ENCODE measurements at regions not wholly inside any gene's neighbourhood (a gene's known extent, or its start where the extent isn't known, plus 50 kb on each side); places are given as distances from the start of the nearest gene placed in this dataset.
A peak's percentile ranks its signal among the peaks of the same experiment; 100 is the strongest.

- H3K27ac Mint-ChIP-seq = peak overlapping the region; percentile 80
- H3K4me3 Mint-ChIP-seq = peak overlapping the region; percentile 71; the same call in 1 of the 2 replicates
- TF ChIP-seq, protein P1, sequence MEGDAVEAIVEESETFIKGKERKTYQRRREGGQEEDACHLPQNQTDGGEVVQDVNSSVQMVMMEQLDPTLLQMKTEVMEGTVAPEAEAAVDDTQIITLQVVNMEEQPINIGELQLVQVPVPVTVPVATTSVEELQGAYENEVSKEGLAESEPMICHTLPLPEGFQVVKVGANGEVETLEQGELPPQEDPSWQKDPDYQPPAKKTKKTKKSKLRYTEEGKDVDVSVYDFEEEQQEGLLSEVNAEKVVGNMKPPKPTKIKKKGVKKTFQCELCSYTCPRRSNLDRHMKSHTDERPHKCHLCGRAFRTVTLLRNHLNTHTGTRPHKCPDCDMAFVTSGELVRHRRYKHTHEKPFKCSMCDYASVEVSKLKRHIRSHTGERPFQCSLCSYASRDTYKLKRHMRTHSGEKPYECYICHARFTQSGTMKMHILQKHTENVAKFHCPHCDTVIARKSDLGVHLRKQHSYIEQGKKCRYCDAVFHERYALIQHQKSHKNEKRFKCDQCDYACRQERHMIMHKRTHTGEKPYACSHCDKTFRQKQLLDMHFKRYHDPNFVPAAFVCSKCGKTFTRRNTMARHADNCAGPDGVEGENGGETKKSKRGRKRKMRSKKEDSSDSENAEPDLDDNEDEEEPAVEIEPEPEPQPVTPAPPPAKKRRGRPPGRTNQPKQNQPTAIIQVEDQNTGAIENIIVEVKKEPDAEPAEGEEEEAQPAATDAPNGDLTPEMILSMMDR (IDR thresholded peaks at IDR 0.05) = no peak
- no peak for DNase-seq
- H3K36me3 Mint-ChIP-seq (ENCODE audit: low read depth) = peaks cover 39% of the 10 kb centered on the region
- H3K27me3 Mint-ChIP-seq (ENCODE audit: insufficient read depth) = no peaks in the 10 kb centered on the region
- peaks cover 25% of the 10 kb centered on the region for H3K9me3 Mint-ChIP-seq
- peaks cover 91% of the 10 kb centered on the region for H3K4me1 Mint-ChIP-seq (ENCODE audit: low read depth)
Observed at GRCh38 chr4:111556851-111557250, 588.4 kb upstream of the FAM241A start.

- H3K27ac Mint-ChIP-seq = peak overlapping the region; percentile 74
- H3K9me3 Mint-ChIP-seq = peaks cover 55% of the 10 kb centered on the region
- H3K4me3 Mint-ChIP-seq = peak overlapping the region; percentile 52; the same call in 1 of the 2 replicates
- H3K36me3 Mint-ChIP-seq (ENCODE audit: low read depth) = peaks cover 64% of the 10 kb centered on the region
- TF ChIP-seq, protein P1 (IDR thresholded peaks at IDR 0.05) = no peak
- H3K4me1 Mint-ChIP-seq (ENCODE audit: low read depth) = peaks cover 63% of the 10 kb centered on the region
- no peaks in the 10 kb centered on the region; the same call in 1 of the 2 replicates for H3K27me3 Mint-ChIP-seq (ENCODE audit: insufficient read depth)
- DNase-seq = peak; percentile 81
Observed at GRCh38 chr4:111562826-111563225, 582.4 kb upstream of the FAM241A start.

GRCh38 chr4:111572470-111572869 lies 572.8 kb upstream of the FAM241A start:
- DNase-seq = no peak
- H3K27ac Mint-ChIP-seq = peak overlapping the region; percentile 40; the same call in 1 of the 2 replicates
- no peaks in the 10 kb centered on the region for H3K27me3 Mint-ChIP-seq (ENCODE audit: insufficient read depth)
- peaks cover 11% of the 10 kb centered on the region for H3K36me3 Mint-ChIP-seq (ENCODE audit: low read depth)
- H3K9me3 Mint-ChIP-seq = peaks cover 18% of the 10 kb centered on the region
- peak overlapping the region; percentile 35; the same call in 1 of the 2 replicates for H3K4me3 Mint-ChIP-seq
- TF ChIP-seq, protein P1 (IDR thresholded peaks at IDR 0.05) = no peak
- peaks cover 16% of the 10 kb centered on the region for H3K4me1 Mint-ChIP-seq (ENCODE audit: low read depth)

- TF ChIP-seq, protein P1 (IDR thresholded peaks at IDR 0.05) = no peak
- 0 out of 2 replicates have a peak, but pooled peaks cover 8% of the 10 kb centered on the region for H3K9me3 Mint-ChIP-seq
- H3K36me3 Mint-ChIP-seq (ENCODE audit: low read depth) = peaks cover 2% of the 10 kb centered on the region
- no peaks in the 10 kb centered on the region for H3K27me3 Mint-ChIP-seq (ENCODE audit: insufficient read depth)
- no peak overlapping the region for H3K4me3 Mint-ChIP-seq
- no peak for DNase-seq
- no peak overlapping the region for H3K27ac Mint-ChIP-seq
- peaks cover 16% of the 10 kb centered on the region for H3K4me1 Mint-ChIP-seq (ENCODE audit: low read depth)
Observed at GRCh38 chr4:111573386-111573785, 571.9 kb upstream of the FAM241A start.

GRCh38 chr4:111579767-111580166 lies 565.5 kb upstream of the FAM241A start:
- DNase-seq = no peak
- no peaks in the 10 kb centered on the region for H3K27me3 Mint-ChIP-seq (ENCODE audit: insufficient read depth)
- 0 out of 2 replicates have a peak, but pooled peaks cover 5% of the 10 kb centered on the region for H3K4me1 Mint-ChIP-seq (ENCODE audit: low read depth)
- TF ChIP-seq, protein P1 (IDR thresholded peaks at IDR 0.05) = no peak
- peaks cover 13% of the 10 kb centered on the region for H3K36me3 Mint-ChIP-seq (ENCODE audit: low read depth)
- H3K27ac Mint-ChIP-seq = no peak overlapping the region
- H3K9me3 Mint-ChIP-seq = peaks cover 15% of the 10 kb centered on the region
- no peak overlapping the region for H3K4me3 Mint-ChIP-seq
